GM23248 (cell line): ENCODE measurements at regions not wholly inside any gene's neighbourhood (a gene's known extent, or its start where the extent isn't known, plus 50 kb on each side); places are given as distances from the start of the nearest gene placed in this dataset.

Source experiments
- EZH2 ChIP-seq: fragments of 200-600 bp; sonication (generic); IDR thresholded peaks from 2 replicates; pipeline ENCODE4 v1.6.1; 2018; ENCODE audit warnings: antibody characterized with exemption, mild to moderate bottlenecking; ENCODE audit not compliant: insufficient read depth, poor library complexity, severe bottlenecking
- EZH2phosphoT487 ChIP-seq: fragments of 200-600 bp; sonication (generic); IDR thresholded peaks from 2 replicates; pipeline ENCODE4 v1.6.1; 2018; ENCODE audit warnings: antibody characterized with exemption, moderate library complexity, mild to moderate bottlenecking, low read depth; ENCODE audit not compliant: insufficient read depth

DNA sequence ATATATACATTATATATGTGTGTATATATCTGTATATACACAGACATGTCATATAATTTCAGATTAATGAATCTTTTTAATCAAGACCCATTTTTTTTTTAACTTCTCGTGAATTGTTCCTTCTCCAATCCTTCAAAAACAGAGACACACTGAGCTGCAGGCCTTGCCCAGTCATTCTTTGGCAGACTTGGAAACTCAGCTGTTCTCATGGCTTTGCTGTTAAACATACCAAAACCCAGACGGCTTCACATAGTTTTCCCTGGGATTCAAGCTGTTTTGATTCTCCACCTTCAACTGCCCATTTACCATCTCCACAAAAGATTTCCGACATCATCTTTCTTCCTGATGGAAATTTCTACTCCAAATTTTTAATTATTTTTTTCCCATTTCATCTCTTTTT, 148.7 kb downstream of the KCNJ2 start:
- TF ChIP-seq EZH2 (no peak), EZH2phosphoT487 (no peak)
